ENCODE measurements at regions not wholly inside any gene's neighbourhood (a gene's known extent, or its start where the extent isn't known, plus 50 kb on each side); places are given as distances from the start of the nearest gene placed in this dataset.

- no peak for TF ChIP-seq CTCF (IDR thresholded peaks at IDR 0.05; ENCODE audit: borderline replicate concordance)
- H3K27ac ChIP-seq (replicated peaks), result no peak overlapping the region
- peaks cover 6% of the 10 kb centered on the region for H3K4me1 ChIP-seq
- intact Hi-C loops (cut with micrococcal nuclease), result no loop called here
- no peaks in the 10 kb centered on the region for H3K9me3 ChIP-seq (replicated peaks)
- no peak for DNase-seq
- H3K36me3 ChIP-seq, result no peaks in the 10 kb centered on the region
- peaks cover 24% of the 10 kb centered on the region for H3K27me3 ChIP-seq (ENCODE audit: low read depth)
- no peak overlapping the region for H3K4me3 ChIP-seq
Observed at GRCh38 chr3:72597756-72598195, 250.5 kb downstream of the SHQ1 start.

GRCh38 chr3:72597043-72597442 is 251.2 kb downstream of the SHQ1 start:
- Histone ChIP-seq H3K27me3 (ENCODE audit: low read depth) (peaks cover 24% of the 10 kb centered on the region), H3K36me3 (no peaks in the 10 kb centered on the region), H3K4me3 (no peak overlapping the region), H3K27ac (replicated peaks) (no peak overlapping the region), H3K9me3 (replicated peaks) (no peaks in the 10 kb centered on the region), H3K4me1 (peaks cover 7% of the 10 kb centered on the region)
- intact Hi-C loops (cut with micrococcal nuclease), result no loop called here
- no peak for DNase-seq
- no peak for TF ChIP-seq CTCF (IDR thresholded peaks at IDR 0.05; ENCODE audit: borderline replicate concordance)

DNA sequence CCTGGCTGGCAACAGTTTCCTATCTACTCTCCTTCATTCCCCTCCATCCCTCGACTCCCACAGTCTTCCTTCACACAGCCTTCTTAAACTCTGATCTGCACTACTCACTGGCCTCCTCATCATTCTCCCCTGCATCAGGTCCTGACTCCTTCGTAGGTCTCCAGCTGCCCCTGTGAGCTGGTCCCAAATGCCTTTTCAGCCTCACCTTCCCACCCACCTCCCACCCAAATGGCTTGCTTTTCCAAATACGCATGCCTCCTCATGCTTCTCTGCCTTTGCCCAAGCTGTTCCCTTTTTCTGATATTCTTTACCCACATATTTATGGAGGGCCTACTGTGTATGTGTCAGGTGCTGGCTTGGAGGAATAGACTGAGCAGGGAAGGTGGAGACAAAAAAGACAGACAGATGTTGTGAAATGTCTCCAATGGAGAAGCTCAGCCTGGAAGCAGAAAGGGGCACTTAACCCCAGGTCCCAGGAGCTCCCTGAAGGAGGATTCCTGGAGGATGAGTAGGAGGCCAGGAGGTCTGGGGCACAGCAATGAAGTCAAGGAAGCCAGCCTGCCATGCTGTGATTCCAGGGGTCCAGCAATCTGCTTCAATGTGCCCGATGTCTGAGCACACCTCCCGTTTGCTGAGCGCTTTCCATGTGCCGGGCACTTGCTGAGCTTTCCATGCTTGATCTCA is 252.2 kb downstream of the SHQ1 start:
- TF ChIP-seq CTCF (IDR thresholded peaks at IDR 0.05; ENCODE audit: borderline replicate concordance), result no peak
- Histone ChIP-seq H3K4me3 (no peak overlapping the region), H3K36me3 (no peaks in the 10 kb centered on the region), H3K4me1 (peaks cover 14% of the 10 kb centered on the region), H3K27me3 (ENCODE audit: low read depth) (peaks cover 24% of the 10 kb centered on the region), H3K9me3 (replicated peaks) (no peaks in the 10 kb centered on the region), H3K27ac (replicated peaks) (no peak overlapping the region)
- intact Hi-C loops (cut with micrococcal nuclease), result no loop called here
- no peak for DNase-seq

GRCh38 chr3:72595376-72595775 is 252.9 kb downstream of the SHQ1 start:
- peaks cover 24% of the 10 kb centered on the region for H3K27me3 ChIP-seq (ENCODE audit: low read depth)
- no peak overlapping the region for H3K27ac ChIP-seq (replicated peaks)
- H3K36me3 ChIP-seq, result no peaks in the 10 kb centered on the region
- peaks cover 14% of the 10 kb centered on the region for H3K4me1 ChIP-seq
- TF ChIP-seq CTCF (IDR thresholded peaks at IDR 0.05; ENCODE audit: borderline replicate concordance), result no peak
- no peak overlapping the region for H3K4me3 ChIP-seq
- intact Hi-C loops (cut with micrococcal nuclease), result no loop called here
- no peaks in the 10 kb centered on the region for H3K9me3 ChIP-seq (replicated peaks)
- no peak for DNase-seq

DNA sequence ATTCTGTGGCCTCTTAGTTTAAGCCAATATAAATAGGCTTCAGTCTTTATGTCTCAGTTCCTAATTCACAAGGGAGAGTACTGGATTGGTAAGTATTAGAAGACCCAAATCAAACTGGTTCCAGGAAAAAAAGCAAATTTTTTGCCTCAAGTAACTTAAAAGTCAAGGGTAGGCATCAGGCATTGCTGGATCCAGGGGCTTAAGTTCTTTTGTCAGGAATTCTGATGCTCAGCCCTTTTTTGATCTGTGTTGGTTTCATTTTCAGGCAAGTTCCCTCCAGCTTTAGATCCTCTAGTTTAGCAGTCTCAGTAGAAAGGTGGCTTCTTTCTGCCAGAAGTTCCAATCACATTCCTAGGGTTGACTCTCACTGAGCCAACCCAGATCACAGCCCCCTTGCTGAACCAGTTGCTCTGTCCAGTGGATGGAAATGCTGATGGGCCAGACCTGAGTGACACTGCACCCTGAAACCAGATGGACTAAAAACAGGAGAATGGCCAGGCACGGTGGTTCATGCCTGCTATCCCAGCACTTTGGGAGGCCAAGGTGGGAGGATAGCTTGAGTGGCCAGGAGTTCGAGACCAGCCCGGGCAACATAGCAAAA is 253.5 kb downstream of the SHQ1 start:
- TF ChIP-seq CTCF (IDR thresholded peaks at IDR 0.05; ENCODE audit: borderline replicate concordance), result no peak
- H3K4me3 ChIP-seq, result no peak overlapping the region
- no peak for DNase-seq
- H3K36me3 ChIP-seq, result no peaks in the 10 kb centered on the region
- intact Hi-C loops (cut with micrococcal nuclease), result no loop called here
- H3K4me1 ChIP-seq, result peaks cover 14% of the 10 kb centered on the region
- no peak overlapping the region for H3K27ac ChIP-seq (replicated peaks)
- H3K9me3 ChIP-seq (replicated peaks), result no peaks in the 10 kb centered on the region
- peaks cover 21% of the 10 kb centered on the region for H3K27me3 ChIP-seq (ENCODE audit: low read depth)
